DMS79 treated with DMSO at 0.1 percent for 48 hours (cell line): ENCODE measurements at regions not wholly inside any gene's neighbourhood (a gene's known extent, or its start where the extent isn't known, plus 50 kb on each side); places are given as distances from the start of the nearest gene placed in this dataset.

Experiments used
- DNase-seq: peaks from one replicate; lab custom pipeline; 2025; lab: John Stamatoyannopoulos, UW

DNA sequence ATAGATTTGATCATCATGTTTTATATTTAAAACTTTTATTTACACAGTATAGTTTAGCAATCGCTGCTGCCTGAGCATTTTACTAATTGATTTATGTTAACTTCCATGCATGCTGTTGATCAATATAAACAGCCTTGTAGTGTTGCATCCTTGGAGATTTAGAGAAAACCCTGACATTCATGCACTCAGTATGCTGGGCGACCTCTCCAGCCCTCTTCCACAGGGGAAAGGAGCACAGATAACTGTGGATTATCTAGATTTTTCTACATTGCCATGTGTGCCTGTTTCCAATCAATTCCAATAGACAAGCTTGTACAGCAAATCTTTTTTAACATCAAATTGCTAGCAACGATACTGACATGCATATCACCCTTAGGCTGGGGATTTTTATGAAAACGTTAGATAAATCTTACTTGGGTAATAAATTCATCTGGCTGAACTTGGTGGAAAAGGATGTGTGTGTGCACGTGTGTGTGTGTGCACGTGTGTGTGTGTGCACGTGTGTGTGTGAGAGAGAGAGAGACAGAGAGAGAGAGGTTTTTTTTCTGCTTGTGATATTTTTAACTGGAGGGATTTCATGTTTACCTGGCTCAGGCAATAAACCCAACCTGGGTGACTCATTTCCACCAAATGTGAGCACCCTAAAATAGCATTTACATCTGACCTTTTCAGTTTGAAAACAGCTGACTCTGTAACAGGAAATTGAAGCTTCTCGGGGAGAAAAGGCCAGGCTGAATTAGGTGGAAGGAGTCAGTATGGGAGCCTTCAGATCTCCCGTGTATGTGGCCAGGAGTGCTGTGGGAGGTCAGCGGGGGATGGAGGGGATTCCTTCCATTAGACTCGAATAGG, 339.8 kb downstream of the PRDM2 start:
- no peak for DNase-seq

DNA sequence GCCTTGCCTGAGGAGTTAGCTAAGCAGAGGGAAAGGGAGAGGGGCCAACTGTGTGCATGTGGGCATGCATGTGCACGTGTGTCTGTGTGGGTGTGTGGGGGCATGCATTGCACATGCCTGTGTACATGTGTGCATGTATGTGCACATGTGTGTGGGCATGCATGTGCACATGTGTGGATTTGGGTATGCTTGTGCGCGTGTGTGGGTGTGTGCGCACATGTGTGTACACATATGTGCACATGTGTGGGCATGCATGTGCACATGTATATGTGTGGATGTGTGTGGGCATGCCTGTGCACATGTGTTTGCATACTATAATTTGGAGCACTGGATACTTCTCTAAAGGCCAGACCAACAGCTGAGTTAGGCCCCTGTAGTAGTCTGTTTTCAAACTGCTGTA, 350.0 kb downstream of the PRDM2 start:
- no peak for DNase-seq

DNA sequence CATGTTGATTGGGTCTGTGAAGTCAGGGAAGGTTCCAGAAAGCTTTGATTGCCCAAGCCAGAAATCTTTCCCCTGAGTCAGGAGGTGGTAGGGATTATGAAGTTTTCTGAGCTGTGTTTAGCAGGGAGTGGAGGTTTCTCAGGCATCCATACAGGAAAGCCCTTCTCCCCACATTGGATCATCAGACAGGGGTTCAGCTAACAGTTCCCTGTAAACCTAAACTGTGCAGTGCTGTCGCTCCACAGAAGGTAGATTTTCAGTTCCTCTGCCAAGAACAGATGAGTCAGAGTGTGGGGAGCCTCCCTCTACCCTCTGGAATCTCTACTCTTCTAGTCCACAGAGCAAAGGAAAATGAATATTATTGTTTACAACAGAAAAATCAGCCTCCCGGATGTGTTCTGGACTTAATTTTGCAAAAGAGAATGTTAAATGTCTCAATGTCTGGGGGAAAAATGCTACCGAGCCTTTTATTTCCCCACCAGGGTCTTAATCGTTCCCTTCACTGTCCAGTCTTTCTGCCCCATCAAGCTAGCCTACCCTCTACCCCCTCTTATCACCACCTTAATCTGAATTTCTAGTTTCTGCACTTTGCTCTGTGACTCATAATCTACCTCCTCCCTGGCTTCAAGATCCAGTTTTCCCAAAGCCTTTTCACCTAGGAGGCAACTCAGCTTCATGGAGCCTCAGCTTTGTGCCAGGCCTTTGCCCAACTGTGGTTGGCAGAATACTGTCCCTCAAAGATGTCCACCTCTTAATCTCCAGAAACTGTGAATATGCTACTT, 355.6 kb downstream of the PRDM2 start:
- no peak for DNase-seq

DNA sequence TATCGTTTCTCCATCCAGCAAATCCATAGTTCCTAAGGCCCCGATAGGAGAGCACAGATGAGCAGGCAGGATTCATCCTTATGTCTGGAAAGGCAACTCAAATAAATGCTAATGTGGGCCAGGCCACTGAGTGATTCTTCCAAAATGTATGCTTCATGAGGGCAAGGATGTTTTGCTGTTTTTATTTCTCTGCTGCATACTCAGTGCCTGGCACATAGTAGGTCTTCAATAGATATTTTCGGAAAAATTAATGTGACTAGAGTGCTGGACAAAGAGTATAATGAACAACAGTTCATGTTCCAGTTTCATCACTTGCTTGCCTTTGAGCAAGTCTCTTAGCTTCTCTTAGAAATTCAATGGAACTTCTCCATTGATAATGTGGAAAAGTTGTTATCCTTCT, 357.7 kb downstream of the PRDM2 start:
- no peak for DNase-seq

- DNase-seq = no peak
Measured at GRCh38 chr1:14061204-14061603, 361.2 kb downstream of the PRDM2 start.

DNA sequence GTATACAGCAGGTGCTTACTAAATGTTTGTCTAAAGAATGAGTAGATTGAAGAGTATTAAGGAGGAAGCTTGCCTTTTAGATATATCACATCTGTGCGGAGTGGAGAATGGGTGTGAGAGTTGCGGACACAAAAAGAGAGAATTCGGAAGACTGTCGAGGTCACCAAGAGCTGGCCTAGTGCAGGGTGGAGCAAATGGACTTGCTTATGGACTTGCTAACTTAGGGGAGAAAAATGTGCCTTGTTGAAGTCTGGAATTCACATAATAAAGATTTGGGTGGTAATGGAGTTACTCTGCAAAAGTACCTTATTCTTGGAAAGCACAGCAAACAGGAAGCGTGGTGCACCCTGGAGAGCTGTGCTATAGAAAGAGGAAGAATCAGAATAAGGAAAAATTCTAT, 361.7 kb downstream of the PRDM2 start:
- DNase-seq = no peak

DNA sequence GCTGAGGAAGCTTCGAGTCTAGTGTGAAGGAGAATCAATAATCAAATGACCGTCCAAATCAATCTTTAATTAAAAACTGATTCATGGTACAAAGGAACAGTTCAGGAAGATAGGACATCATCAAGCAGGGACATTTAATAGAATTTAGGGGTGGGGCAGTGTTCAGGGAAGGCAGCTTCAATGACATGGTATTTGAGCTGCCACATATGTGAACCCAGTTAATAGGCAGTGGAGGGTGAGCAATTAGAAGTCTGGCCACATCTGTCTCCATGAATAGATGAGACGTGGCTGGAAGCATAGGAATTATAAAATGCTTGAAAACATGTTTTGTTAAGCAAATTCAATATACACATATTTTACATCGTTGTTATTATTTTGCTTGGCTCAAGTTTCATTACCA, 362.7 kb downstream of the PRDM2 start:
- DNase-seq = no peak

GRCh38 chr1:14064649-14065442, 364.9 kb downstream of the PRDM2 start:
- DNase-seq = peak; percentile 89

DNA sequence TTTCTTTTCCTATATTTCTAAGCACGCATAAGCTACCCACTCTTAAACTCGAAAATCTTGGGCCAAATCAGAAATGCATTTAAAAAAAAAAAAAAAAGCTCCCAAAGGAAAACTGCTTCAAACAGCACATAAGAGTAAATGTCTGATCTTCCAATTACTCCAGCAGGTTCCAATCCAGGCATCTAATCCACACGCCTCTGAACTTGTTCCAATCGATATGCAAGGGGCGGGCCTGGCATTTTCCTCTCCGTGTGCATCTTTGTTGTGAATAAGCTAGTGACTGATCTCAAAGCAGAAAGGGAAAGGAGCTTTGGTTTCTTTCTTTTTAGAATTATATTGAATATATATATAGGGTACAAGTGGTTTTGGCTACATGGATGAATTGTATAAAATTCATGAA, 365.5 kb downstream of the PRDM2 start:
- DNase-seq = peak; percentile 88

GRCh38 chr1:14067036-14067435, 367.0 kb downstream of the PRDM2 start:
- no peak for DNase-seq

GRCh38 chr1:14067711-14068110, 367.7 kb downstream of the PRDM2 start:
- no peak for DNase-seq

GRCh38 chr1:14071581-14071980, 371.6 kb downstream of the PRDM2 start:
- peak; percentile 89 for DNase-seq

DNA sequence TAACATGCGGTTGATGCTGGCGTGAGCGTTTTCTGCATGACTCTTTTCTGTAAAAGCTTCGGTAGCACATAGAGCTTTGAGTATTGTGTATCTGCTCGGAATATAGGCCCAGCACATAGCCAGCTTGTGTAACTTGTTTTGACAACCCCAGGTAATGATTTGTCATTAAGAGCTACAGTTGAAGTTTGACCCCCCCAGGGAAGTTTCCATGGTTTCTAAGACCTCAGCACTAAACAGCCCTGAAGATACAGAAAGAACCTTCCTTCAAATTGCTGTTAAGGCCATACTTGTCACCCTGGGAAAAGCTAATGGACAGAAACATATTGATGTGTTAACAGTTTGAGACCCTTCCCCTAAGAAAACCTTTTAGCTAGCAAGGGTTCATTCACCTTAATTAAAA, 380.7 kb downstream of the PRDM2 start:
- DNase-seq = no peak

GRCh38 chr1:14082331-14082730, 382.3 kb downstream of the PRDM2 start:
- DNase-seq = no peak

DNA sequence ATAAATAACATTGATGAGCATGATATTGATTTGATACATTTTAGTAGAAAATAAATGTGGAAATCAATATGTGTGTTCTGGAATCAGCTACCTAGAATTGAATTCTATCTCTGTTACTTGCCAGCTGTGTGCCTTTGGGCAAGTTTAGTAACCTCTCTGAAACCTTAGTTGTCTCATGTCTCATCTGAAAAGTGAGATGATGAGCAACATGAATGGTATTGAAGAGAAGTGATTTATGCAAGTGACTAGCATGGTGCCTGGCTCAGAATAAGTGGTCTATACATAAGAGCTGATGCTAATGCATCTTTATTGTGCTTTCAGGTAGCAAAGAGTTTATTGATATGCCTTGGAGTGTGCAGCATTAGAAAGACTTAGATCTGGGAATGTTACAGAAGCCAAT, 383.3 kb downstream of the PRDM2 start:
- DNase-seq = no peak

DNA sequence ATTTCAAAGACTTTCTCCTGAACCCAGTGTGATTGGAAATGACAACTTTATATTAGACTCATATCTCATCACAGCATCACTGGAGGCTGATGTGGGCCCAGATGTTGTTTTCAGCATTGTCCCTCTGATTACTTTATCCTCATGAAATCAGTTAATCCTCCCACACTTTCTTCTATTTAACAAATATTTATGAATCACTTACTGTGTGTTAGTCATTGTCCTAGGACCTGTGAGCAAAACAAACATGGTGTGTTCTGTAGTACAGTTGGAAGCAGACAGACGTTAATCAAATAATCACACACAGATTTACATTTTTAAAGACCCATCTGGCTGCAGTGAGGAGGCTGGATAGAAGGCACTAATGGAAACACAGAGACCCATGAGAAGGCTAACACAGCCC, 383.7 kb downstream of the PRDM2 start:
- no peak for DNase-seq

DNA sequence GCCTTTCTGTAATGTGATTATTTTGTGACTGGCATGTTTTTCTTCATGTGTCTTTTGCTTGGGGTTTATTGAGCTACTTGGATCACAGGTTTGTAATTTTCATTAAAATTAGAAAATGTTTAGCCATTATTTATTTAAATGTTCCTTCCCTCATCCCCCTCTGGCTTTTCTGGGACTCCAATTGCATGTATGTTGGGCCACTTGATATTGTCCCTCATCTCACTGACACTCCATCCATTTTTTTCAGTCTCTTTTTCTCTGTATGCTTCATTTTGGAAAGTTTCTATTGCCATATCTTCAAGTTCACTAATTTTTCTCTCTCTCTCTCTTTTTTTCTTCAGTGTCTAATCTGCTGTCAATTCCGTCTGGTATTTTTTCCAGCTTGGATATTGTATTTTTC, 390.1 kb downstream of the PRDM2 start:
- DNase-seq = no peak

GRCh38 chr1:14090531-14090930, 390.5 kb downstream of the PRDM2 start:
- no peak for DNase-seq

GRCh38 chr1:14094611-14095400, 394.8 kb downstream of the PRDM2 start:
- DNase-seq = peak; percentile 39

GRCh38 chr1:14098294-14098913, 398.4 kb downstream of the PRDM2 start:
- DNase-seq = no peak

DNA sequence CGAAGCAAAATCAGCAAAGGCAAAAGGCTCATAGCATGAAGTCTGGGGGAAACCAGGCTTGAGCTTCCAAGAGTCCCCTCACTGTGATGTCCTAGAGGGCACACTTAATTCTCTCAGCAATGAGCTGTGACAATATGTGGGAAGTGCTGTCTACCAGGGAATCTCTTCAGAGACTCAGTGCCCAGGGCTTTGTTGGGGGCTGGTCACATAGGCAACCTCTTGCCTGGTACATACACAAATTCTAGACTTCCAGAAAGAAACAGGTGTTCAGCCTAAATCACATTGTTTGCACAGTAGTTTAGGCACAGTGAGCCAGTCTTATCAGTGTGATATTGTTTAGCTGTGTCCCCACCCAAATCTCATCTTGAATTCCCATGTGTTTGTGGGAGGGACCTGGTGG, 400.5 kb downstream of the PRDM2 start:
- DNase-seq = no peak
